ENCODE measurements at regions not wholly inside any gene's neighbourhood (a gene's known extent, or its start where the extent isn't known, plus 50 kb on each side); places are given as distances from the start of the nearest gene placed in this dataset.

- TF ChIP-seq POLR2A (IDR thresholded peaks at IDR 0.05; ENCODE audit: low read depth, low read length) = no peak
- no peak for TF ChIP-seq SMC3 (IDR thresholded peaks at IDR 0.05; ENCODE audit: low read depth, low read length)
- TF ChIP-seq RAD21 (IDR thresholded peaks at IDR 0.05; ENCODE audit: low read length) = no peak
- no peak for TF ChIP-seq MXI1 (IDR thresholded peaks at IDR 0.05; ENCODE audit: borderline replicate concordance, low read depth, low read length)
- TF ChIP-seq CTCF (conservative IDR thresholded peaks at IDR 0.05; ENCODE audit: low read depth, low read length) = no peak
- no peak for TF ChIP-seq RCOR1 (IDR thresholded peaks at IDR 0.05; ENCODE audit: insufficient replicate concordance, low read length)
- no peak for TF ChIP-seq CEBPB (IDR thresholded peaks at IDR 0.05; ENCODE audit: low read depth, low read length)
- TF ChIP-seq MAZ (IDR thresholded peaks at IDR 0.05; ENCODE audit: borderline replicate concordance, low read depth, low read length) = no peak
- TF ChIP-seq MAFK (IDR thresholded peaks at IDR 0.05; ENCODE audit: low read depth, low read length) = no peak
- no peak for TF ChIP-seq BHLHE40 (IDR thresholded peaks at IDR 0.05; ENCODE audit: low read depth, low read length)
- no peak for TF ChIP-seq RFX5 (IDR thresholded peaks at IDR 0.05; ENCODE audit: low read depth, low read length)
- no peak for TF ChIP-seq CHD1 (IDR thresholded peaks at IDR 0.05; ENCODE audit: low read depth, low read length)
- TF ChIP-seq NFE2L2 (IDR thresholded peaks at IDR 0.05; ENCODE audit: low read depth, low read length) = no peak
- TF ChIP-seq USF2 (IDR thresholded peaks at IDR 0.05; ENCODE audit: low read depth, low read length) = no peak
These were observed 167.8 kb downstream of the KATNIP start for GRCh38 chr16:27717726-27718125.

Measured in IMR-90 (cell line).